ENCODE measurements at regions not wholly inside any gene's neighbourhood (a gene's known extent, or its start where the extent isn't known, plus 50 kb on each side); places are given as distances from the start of the nearest gene placed in this dataset.

GRCh38 chr4:17112292-17112659 is 213.8 kb upstream of the LDB2 start:
- peak; percentile 49 for DNase-seq (ENCODE audit: low spot score)

DNA sequence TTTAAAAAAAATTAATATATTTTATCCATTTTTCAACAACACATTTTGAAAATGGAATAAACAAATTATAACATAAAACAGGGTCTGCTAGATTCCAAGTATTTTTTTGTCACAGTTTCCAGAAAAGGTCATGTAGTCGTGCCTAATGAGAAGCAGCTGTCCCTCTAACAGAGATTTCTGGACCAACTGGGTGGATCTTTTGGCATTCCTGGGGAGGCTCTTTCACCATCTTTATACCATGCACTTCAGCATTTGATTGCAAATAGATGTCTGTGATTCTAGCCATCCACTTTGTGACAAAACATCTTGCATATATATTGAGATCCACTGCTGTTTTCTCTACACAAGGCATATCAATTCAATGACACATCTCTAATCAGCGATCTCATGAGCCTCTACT is 210.7 kb upstream of the LDB2 start:
- no peak for DNase-seq (ENCODE audit: low spot score)

GRCh38 chr4:17103231-17103630 is 204.8 kb upstream of the LDB2 start:
- peak; percentile 16 for DNase-seq (ENCODE audit: low spot score)

DNA sequence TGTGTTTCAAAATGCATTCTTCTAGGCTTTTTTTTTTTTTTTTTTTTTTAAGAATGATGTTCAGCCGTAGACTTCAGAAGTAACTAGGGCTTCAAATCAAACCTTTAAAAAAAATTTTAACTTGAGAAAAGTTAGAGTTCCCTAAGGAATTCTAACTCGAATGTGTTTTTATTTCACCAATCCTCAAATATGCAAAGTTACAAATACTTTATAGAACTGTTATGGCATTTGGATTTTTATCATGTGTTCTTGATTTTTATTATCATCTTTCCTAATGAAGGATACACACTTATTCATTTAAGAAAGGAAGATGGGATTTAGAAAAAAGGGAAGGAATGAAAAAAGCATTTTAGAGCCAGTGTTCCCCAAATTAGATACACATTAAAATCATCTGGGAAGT is 200.6 kb upstream of the LDB2 start:
- no peak for DNase-seq (ENCODE audit: low spot score)

- no peak for DNase-seq (ENCODE audit: low spot score)
Measured at GRCh38 chr4:17098401-17098800, 200.0 kb upstream of the LDB2 start.

GRCh38 chr4:17097362-17097761 is 198.9 kb upstream of the LDB2 start:
- no peak for DNase-seq (ENCODE audit: low spot score)

DNA sequence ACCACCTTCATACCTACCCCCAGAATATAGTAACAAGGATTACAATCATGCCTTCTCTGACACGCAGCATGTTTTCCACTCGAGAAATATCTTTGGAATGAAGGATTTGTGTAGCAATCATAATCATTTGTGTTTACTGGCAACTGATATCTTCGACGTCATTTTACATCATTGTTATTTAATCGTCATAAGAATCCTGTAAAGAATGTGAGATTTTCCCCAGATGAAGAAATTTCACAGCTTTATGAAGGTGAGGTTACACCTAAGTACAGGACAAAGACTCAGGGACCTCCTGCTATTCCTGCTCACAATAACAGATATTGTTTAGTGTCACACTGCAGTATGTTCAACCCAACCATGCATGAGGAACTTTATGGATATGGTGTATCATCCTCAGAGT is 198.2 kb upstream of the LDB2 start:
- no peak for DNase-seq (ENCODE audit: low spot score)

DNA sequence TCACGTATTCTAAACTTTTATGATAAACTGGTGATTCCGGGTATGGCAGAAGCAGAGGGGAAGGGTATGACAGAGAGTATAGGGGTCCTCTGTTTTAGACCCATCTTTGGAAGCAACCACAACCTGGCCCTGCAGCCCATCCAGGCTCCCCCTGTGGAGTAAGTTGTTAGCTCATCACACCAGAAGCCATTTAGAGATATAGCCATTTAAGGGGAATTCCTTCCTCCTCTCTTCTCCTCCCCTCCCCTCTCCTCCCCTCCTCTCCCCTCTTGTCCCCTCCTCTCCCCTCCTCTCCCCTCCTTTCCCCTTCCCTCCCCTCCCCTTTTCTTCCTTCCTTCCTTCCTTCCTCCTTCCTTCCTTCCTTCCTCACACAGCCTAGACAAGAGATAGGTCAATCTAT is 197.3 kb upstream of the LDB2 start:
- no peak for DNase-seq (ENCODE audit: low spot score)

DNA sequence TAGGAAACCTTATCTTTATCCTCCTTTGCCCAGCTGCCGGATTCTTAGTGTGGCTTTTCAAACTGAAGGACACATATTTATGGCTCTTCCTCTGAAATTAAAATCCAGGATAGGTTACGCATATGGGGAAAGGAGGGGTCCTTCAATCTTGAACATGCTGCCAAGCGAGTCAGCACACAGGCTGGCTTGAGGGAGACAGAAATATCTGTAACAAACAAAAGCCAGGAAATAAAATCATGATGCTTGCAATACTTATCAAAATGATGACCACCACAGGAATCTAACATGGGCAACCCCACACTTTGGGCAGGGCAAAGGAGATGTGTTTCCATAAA is 196.4 kb upstream of the LDB2 start:
- no peak for DNase-seq (ENCODE audit: low spot score)

DNA sequence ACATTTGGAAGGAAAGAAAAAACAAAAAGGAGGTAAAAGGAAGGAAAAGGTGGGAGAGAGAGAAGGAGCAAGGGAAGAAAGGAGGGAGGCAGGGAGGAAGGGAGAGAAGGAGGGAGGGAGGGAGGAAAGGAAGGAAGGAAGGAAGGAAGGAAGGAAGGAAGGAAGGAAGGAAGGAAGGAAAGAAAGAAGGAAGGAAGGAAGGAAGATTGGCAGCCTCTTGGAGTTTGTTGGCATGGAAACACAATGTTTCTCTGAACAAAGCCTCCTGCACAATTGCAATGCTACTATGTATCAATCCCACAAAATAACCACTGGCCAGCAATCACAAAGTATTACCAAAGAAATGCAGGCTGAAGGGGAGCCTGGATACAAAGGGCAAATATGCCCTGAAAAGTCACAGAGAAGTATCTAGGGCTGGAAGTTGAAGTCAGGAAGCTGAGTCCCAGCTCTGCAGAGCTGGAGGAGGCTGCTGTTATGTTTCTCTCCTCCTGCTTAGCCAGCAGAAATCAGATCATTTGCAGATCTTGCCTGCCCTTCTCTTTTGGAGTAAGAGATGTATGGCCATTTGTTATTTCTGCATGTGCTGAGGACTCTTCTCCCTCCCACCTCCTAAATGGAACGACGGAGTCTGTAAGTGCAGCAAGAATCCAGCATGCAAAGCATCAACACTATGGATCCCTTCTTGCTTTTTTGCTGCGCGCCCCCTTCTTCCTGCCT is 195.9 kb upstream of the LDB2 start:
- no peak for DNase-seq (ENCODE audit: low spot score)

GRCh38 chr4:17093481-17093880 is 195.0 kb upstream of the LDB2 start:
- no peak for DNase-seq (ENCODE audit: low spot score)

- DNase-seq (ENCODE audit: low spot score), result no peak
Measured at GRCh38 chr4:17092736-17093437, 194.4 kb upstream of the LDB2 start.

GRCh38 chr4:17091104-17091503 is 192.7 kb upstream of the LDB2 start:
- DNase-seq (ENCODE audit: low spot score), result no peak

DNA sequence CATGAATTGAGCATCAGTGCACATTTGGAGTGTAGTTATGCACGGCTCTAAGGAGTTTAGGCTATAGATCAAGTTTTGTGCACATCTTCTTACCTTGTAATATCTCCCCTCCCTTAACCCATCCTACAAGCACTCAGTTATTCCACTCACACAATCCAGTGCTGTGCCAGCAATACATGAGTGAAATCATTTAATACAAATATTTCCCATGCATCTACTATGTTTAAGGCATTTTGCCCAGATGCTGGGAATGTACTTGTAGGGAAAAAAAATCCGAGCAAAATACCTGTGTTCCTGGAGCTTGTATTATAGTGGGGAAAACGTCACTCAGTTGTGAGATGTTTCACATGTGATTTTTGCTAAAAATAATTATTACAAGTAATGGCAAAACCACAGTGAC is 191.6 kb upstream of the LDB2 start:
- DNase-seq (ENCODE audit: low spot score), result no peak

- DNase-seq (ENCODE audit: low spot score), result no peak
Measured at GRCh38 chr4:17085416-17085815, 187.0 kb upstream of the LDB2 start.

DNA sequence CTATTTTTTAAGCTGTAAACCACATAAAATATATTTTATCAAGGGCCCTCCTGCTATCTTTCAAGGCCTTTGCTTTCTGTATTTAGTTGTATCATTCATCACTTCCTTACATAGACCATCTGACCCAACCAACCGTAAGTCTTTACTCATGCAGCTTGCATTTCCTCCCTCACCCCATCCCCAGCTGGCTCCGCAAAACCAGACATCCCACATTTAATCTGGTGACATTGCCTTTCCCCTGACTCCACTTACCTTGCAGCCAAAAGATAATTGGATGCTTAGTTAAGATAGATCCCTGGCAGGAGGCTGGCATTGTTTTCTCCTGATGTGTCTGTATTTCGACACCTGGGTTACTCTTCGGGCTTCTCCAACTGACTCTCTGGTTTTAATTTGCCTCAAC is 183.7 kb upstream of the LDB2 start:
- no peak for DNase-seq (ENCODE audit: low spot score)

GRCh38 chr4:17081179-17081578 is 182.7 kb upstream of the LDB2 start:
- no peak for DNase-seq (ENCODE audit: low spot score)

DNA sequence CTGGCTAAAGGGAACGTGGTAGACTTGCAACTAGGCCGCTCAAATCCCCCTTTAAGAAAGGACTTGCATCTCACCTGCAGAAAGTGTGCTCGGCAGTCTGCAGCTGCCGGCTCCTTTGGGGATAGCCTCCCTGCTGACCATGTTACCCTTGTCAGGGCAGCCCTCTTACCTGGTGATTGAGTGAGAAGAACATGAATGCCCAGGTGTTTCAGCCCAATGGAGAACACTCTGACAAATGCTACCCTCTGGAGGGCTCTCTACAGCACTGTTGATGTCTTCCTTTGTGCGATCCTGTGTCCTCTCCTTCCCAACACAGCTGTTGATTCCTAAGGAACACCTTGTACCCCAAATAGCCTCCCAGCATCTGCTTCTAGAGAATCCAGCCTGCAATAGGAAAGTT is 178.7 kb upstream of the LDB2 start:
- no peak for DNase-seq (ENCODE audit: low spot score)

GRCh38 chr4:17072483-17072882 is 174.0 kb upstream of the LDB2 start:
- DNase-seq (ENCODE audit: low spot score), result no peak

GRCh38 chr4:17068891-17069290 is 170.4 kb upstream of the LDB2 start:
- no peak for DNase-seq (ENCODE audit: low spot score)

DNA sequence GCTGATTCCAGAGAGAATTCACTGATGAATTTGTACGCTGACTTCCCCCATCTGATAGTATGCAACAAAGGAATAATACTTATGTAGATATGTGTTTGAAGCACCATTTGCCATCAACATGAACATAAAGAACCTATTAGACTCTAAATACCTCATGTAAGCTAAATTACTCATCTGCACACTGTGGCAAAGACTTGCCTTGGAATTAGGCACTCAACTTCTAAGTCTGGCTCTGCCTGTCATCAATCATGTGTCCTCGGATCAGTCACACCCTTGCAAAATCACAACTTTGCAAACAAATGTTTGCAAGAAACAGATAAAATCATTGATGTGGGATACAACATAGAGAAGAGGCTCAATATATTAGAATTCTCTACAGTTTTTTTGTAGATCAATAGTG is 169.9 kb upstream of the LDB2 start:
- no peak for DNase-seq (ENCODE audit: low spot score)

DNA sequence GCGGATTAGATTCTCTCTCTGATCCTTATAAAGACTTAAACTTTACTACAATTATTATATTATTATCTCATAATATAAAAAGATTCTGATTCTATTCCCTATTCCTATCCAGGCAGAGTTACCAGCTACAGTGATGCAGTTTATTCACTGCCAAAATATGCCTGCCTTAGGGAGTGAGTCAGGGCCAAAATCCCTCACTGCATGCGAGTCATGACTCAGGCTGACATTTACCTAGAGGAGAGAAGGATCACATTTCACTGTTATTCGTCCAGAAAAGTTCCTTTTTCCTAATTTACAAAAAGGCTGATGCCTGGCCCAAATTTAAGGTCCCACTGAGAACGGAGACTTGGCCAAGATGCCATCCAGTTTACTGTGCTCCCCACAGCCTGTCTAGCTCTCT is 168.5 kb upstream of the LDB2 start:
- peak; percentile 78 for DNase-seq (ENCODE audit: low spot score)

DNA sequence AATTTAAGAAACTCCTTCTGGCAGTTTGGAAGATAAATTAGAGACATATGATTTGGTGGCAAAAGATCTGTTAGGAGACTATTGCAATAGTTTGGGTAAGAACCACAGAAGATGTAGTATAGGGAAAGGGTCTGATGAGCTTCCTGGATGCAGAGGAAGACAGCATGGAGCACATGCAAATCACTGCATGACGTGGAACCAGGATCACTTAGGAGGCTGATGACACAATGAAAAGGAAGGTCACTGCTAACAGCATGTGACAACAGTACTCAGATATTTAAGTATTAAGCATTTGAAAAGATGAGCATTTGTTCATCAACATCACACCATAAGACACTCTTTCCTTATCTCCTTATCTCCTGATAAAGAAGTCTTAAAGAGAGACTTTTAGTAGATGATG is 167.8 kb upstream of the LDB2 start:
- DNase-seq (ENCODE audit: low spot score), result no peak

DNA sequence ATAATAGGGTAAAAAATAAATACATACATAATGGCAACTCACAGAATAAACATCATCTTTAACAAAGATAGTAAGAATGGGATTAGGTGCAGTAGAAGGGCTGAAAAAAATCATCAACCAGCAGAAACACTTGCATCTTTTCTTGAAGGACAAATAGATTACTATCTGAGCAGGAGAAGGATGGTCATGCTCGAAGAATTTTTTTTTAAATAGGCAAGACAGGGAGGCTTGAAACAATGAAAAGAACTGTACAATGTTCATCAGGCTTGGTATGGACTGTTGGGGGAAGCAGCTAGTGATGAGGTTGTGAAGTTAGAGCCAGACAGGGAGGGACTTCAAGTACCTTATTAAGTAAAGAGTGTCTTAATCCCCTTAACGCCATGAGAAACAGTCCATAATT is 167.4 kb upstream of the LDB2 start:
- DNase-seq (ENCODE audit: low spot score), result no peak
